Fibroblast of gingiva (primary cell): ENCODE measurements at regions not wholly inside any gene's neighbourhood (a gene's known extent, or its start where the extent isn't known, plus 50 kb on each side); places are given as distances from the start of the nearest gene placed in this dataset.

Source experiments
- DNase-seq: peaks from one replicate; pipeline ENCODE4 v3.0.0-alpha.2; 2011; ENCODE audit warnings: low read depth

DNA sequence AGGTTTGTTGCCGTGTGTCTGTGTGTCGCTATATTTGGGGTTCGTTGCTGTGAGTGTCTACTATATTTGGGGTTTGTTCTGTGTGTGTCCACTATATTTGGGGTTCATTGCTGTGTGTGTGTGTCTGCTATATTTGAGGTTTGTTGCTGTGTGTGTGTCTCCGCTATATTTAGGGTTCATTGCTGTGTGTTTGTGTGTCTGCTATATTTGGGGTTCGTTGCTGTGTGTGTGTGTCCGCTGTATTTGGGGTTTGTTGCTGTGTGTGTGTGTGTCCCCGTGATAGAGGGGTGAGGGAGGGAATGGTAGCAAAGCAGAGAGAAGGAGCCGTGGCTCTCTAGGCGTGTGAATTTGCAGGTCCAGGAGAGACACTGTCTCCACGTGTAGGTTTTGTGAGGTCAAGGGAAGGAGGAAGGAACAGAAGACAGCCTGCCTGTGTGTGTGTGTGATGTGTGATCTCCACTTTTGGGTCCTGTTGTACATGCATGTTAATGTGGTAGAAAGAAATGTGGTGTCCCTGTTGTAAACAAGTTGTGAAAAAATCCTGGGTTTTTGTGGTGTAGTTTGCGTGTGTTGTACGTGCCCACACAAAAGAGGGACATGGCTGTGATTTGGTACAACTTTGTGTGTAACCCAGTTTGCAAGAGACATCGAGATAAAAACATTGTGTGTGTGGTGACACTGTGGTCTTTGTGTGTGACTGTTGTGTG, 56.3 kb upstream of the ECE1 start:
- DNase-seq: no peak

DNA sequence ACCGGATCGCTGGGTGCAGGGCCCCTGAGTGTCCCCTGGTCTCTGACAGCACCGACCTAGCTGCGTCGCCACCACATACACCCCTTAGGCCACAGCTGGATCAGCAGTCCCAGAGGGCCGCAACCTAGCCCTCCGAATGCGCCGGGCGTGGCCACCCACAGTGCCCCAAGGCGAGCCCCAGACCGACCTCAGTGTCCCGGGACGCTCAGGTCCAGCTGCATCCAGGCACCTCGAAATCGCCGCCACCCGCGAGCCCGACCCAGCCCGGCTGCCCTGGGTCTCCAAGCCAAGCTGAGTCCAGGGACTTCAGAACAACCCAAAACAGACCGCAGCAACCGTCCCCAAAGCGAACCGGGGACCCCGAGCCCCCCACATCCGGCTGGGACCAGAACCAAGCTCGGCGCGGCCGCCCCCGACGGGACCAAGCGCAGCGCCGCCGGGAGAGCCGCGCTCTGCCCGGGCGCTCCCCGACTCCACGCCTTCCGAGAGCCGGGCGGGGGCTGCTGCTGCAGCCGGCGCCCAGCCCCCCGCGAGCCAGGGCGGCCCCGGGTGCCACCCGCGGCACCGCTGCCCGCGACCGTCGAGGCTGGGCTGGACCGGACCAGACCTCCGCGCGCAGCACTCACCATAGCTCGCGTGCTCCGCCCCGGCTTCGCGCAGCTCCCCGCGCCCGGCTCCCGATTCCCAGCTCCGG, 54.6 kb upstream of the ECE1 start:
- DNase-seq: no peak

DNA sequence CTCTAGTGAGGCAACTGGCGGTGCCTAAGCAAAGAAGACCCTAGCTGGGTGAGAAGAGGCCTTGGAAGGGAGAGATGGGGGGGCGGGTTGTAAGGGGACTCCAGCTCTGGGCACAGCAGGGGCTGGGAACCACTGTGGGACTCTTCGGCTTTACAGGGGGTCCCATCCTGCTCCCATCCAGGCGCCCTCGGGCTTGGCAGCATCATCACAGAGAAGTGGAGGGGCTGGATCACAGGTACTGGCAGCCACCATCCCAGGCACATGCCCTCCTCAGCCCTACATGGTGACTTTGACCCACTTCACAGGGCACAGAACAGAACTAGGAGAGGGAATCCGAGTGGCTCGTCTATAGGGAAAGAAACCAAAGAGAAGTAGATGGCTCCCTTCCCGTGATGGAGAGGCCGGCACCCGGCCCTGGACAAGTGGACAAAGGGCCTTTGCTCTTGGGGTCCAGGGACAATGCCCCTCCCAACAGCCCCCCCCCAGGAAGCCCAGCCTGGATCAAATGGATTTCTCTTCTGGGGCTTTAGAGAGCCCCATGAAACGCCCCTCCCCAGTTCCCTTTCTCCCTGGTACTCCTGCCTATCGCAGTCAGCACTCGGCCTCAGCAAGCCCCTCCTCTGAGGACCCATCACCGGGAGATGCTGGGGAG, 54.0 kb upstream of the ECE1 start:
- DNase-seq: no peak

DNA sequence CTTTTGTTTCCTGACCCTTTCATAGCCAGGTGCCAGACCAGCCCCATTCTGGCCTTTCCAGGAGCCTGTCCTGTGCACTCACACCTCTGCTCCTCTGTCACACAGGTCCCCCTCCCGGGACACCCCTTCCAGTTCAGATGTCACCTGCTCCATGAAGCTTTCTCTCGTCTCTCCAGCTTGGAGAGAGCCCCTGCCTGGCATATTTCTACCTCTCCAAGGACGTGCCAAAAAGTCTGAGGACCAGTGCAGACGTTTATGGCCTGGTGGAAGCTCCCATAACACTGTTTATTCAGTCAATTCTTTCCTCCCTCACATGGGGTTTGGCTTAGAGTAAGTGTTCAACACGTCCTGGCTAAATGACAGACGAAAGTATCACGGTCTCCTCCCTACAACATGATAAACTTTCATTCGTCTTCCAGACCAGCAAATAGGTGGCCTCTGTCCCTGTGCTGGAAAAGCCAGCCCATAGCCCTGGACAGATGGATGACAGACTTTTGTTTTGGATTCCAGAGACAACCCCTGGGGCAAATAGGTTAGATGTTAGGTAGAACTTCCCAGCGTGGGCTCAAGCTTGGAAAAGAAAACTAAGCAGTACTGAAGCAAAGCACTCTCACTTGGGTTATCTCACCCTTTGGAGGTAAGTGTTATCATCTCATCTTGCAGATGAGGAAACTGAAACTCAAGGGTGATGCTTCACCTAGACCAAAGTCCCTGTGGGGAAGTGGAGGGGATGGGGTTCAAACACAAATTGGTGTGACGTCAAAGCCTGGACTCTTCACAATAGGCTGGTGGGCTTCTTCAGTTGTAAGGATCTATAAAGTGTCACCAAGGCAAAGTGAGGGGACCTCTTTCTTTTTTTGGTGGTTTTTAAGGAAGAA, 52.9 kb upstream of the ECE1 start:
- DNase-seq: no peak

DNA sequence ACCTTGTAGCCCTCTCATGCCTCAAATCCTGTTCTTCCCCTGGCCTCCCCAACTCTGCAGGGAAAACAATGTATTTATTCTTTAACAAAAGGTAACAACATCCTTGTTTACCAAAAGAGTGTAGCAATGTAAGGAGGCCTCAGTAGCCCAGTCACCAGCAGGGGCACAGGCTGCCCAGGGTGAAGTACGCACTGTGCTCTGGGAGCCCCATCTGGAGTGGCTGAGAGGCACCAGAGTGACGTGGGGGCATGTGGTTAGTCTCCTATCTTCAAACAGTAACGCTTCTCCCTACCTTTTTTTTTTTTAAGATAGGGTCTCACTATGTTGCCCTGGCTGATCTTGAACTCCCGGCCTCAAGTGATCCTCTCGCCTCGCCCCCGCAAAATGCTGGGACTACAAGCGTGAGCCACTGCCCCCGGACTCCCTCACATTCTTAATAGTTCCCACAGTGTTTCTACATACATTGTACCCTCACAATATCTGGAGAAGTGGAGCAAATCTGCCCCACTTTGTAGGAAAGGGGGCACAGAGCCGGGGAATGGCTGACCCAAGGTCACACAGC, 51.3 kb upstream of the ECE1 start:
- DNase-seq: no peak

DNA sequence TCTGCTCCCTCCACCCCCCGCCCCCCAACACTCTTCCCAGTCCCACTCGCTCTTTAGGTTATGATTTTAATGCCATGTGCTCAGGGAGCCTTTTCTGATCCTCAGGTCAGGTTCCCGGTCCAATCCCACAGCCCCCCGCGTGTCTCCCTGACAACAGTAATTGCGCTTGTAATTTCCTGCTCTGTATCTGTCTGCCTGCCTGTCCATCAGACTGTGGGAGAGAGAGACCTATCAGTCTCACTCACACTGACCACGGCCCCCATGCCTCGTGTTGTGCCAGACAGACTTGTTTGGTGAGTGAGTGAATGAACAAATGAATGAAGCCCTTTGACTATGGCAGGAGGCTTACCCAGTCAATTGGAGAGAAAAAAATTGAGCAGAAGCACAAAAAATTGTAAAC, 50.8 kb upstream of the ECE1 start:
- DNase-seq: no peak

DNA sequence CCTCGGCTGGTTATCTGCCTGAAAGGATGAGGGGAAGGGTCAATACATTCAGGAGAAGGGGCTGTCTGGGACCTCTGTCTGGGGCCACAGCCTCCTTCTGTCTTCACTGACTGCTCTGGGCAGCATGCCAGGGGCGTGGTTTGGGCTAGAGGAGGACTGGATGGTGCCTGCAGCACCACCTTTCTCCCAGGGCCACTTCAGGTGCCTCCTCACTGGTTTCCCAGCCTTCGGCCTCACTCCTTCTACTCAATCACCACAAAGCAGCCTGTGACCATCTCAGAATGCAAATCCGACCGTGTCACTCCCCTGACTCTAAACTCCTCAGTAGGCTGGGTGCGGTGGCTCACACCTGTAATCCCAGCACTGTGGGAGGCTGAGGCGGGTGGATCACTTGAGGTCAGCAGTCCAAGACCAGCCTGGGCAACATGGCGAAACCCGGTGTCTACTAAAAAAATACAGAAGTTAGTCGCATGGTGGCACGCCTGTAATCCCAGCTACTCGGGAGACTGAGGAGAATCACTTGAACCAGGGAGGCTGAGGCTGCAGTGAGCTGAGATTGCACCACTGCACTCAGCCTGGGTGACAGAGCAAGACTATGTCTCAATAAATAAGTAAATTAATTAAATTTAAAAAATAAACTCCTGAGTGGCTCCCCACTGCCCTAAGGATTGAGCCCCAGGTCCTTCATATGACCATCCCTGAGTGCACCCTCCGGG, 50.1 kb upstream of the ECE1 start:
- no peak for DNase-seq
